Thoracic aorta (tissue), 2 donors: ENCODE measurements at regions not wholly inside any gene's neighbourhood (a gene's known extent, or its start where the extent isn't known, plus 50 kb on each side); places are given as distances from the start of the nearest gene placed in this dataset.

Experiments
- ATAC-seq: fragments of 150-250 bp; one replicate; pipeline ENCODE4 v1.8.0; 2017; ENCODE audit warnings: low read depth; ENCODE audit not compliant: insufficient number of reproducible peaks, low FRiP score
- DNase-seq: peaks from one replicate; pipeline ENCODE4 v3.0.0-alpha.2; 2020; ENCODE audit warnings: low spot score
- H3K27ac ChIP-seq, 2 donors: fragments of 200-600 bp; sonication (generic); 1 replicate in 1 of 2; 2 replicates in 1 of 2; pipeline ENCODE4 v1.5.1; 2016; ENCODE audit warnings: mild to moderate bottlenecking in 2 of 2, moderate library complexity in 2 of 2
- H3K27me3 ChIP-seq: fragments of 200-600 bp; sonication (generic); replicated peaks from 2 replicates; pipeline ENCODE4 v1.6.0; 2016; ENCODE audit warnings: mild to moderate bottlenecking; ENCODE audit not compliant: insufficient read depth
- H3K36me3 ChIP-seq: fragments of 200-600 bp; sonication (generic); one replicate; pipeline ENCODE4 v1.5.1; 2016
- H3K4me1 ChIP-seq, 2 donors: fragments of 200-600 bp; sonication (generic); 1 replicate in 1 of 2; 2 replicates in 1 of 2; pipeline versions ENCODE4 v1.5.1 to v1.6.0; 2016; ENCODE audit warnings: low read depth in 2 of 2, mild to moderate bottlenecking in 1 of 2; ENCODE audit not compliant: control insufficient read depth in 1 of 2
- H3K4me3 ChIP-seq: fragments of 200-600 bp; sonication (generic); 2 replicates; pipeline ENCODE4 v1.5.1; 2016; ENCODE audit warnings: mild to moderate bottlenecking
- H3K9me3 ChIP-seq: fragments of 200-600 bp; sonication (generic); 2 replicates; pipeline ENCODE4 v1.5.1; 2016
- TF ChIP-seq, protein P1 (sequence below): fragments of 200-600 bp; sonication (generic); IDR thresholded peaks from one replicate; pipeline ENCODE4 v1.5.1; 2019; ENCODE audit warnings: antibody characterized with exemption

DNA sequence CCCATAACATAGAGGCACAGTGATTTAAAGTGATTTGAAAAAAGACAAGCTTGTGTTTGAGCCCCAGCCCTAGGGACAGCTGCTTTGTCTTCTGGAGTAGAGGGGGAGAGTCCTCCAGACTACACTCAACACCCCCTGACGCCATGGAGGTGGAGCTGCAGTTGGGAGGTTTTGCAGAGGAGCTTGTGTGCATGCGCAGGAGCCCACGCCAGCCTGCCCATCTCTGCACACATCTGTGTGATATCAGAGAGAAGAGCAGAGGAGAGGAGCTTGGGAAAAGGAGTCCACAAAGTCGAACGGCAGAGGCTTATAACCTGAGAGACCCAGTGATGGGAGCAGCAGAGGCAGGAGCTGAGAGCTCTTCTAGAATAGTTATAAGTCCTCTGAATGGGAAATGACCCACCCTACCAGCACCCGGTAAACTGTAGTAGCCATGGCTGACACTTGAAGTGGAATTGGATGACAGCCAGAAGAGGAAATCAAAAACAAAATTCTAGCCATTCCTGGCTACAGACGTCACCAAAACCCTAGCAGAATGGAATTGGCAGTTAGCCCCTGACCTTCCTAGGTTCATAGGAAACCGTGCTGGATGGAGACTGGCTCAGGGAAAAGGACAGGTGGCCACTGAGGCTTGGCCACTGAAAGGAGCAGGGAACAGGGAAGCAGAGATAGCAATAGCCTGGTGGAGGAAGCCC lies 185.1 kb upstream of the VASH1 start:
- Histone ChIP-seq H3K27me3 (no peaks in the 10 kb centered on the region), H3K36me3 (no peaks in the 10 kb centered on the region), H3K9me3 (no peaks in the 10 kb centered on the region), H3K27ac (no peak overlapping the region), H3K4me1 (peaks cover 0 to 5% of the 10 kb centered on the region in 2 donors), H3K4me3 (no peak overlapping the region)
- DNase-seq: no peak
- no peak for ATAC-seq
- TF ChIP-seq, protein P1, sequence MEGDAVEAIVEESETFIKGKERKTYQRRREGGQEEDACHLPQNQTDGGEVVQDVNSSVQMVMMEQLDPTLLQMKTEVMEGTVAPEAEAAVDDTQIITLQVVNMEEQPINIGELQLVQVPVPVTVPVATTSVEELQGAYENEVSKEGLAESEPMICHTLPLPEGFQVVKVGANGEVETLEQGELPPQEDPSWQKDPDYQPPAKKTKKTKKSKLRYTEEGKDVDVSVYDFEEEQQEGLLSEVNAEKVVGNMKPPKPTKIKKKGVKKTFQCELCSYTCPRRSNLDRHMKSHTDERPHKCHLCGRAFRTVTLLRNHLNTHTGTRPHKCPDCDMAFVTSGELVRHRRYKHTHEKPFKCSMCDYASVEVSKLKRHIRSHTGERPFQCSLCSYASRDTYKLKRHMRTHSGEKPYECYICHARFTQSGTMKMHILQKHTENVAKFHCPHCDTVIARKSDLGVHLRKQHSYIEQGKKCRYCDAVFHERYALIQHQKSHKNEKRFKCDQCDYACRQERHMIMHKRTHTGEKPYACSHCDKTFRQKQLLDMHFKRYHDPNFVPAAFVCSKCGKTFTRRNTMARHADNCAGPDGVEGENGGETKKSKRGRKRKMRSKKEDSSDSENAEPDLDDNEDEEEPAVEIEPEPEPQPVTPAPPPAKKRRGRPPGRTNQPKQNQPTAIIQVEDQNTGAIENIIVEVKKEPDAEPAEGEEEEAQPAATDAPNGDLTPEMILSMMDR: no peak

DNA sequence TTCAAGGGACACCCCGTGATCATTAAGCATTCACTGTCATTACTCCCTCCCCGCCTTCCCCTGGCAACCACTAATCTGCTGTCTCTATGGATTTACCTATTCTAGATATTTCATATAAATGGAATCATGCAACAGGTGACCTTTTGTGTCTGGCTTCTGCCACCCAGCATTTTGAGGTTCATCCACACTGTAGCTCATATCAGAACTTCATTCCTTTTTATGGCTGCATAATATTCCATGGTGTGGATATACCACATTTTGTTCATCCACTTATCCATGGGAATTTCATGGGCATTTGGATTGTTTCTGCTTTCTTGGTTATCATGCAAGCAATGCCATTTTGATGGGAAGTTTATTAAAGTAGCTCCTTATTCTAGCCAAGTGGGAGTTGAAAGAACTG lies 184.2 kb upstream of the VASH1 start:
- TF ChIP-seq, protein P1: no peak
- H3K36me3 ChIP-seq: no peaks in the 10 kb centered on the region
- DNase-seq (no peak), ATAC-seq (no peak)
- H3K27ac ChIP-seq: no peak overlapping the region
- H3K4me1 ChIP-seq: peaks cover 0 to 5% of the 10 kb centered on the region in 2 donors
- H3K27me3 ChIP-seq: no peaks in the 10 kb centered on the region
- H3K9me3 ChIP-seq: no peaks in the 10 kb centered on the region
- no peak overlapping the region for H3K4me3 ChIP-seq

DNA sequence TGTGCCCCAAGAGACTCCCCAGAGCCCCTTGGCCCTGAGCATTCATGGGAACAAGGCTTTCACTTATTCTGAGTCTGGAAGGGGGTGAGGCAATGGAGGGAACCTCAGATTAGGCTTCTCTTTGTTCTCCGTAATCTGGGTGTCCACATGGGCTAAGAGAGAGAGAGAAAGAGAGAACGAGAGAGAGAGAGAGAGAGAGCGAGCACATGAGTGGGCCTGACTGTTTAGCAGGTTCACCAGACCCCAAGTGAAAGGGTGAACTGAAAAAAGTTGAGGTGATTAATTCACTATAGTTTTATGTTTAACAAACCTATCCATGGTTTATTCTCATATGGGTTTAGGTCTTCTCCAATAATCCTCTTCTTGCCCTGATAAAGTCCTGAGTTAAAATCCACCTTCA lies 183.4 kb upstream of the VASH1 start:
- no peak overlapping the region for H3K27ac ChIP-seq
- H3K27me3 ChIP-seq: no peaks in the 10 kb centered on the region
- H3K4me1 ChIP-seq: peaks cover 0 to 5% of the 10 kb centered on the region in 2 donors
- H3K9me3 ChIP-seq: no peaks in the 10 kb centered on the region
- no peak for ATAC-seq
- no peak overlapping the region for H3K4me3 ChIP-seq
- H3K36me3 ChIP-seq: no peaks in the 10 kb centered on the region
- no peak for DNase-seq
- TF ChIP-seq, protein P1: no peak

DNA sequence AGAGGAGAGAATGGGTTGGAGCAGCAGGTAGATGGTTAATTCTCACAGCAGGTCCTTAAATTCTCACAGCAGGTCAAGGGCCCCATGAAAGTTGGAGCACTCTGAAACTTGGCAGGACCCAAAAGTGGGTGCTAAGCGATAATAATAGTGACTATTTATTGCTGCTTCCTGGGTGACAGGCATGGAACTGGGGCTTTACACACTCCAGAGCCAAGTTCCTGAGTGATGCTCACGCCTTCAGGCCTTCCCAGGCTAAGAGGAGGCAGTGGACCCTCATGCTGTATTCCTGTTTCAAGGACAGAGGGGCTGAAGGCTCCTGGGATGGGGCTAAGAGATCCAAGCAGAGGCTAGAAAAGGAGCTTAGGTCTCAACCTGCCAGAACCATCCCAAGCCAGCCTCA lies 180.9 kb upstream of the VASH1 start:
- Histone ChIP-seq H3K9me3 (no peaks in the 10 kb centered on the region), H3K4me1 (peaks cover 0 to 8% of the 10 kb centered on the region in 2 donors), H3K27me3 (no peaks in the 10 kb centered on the region), H3K36me3 (no peaks in the 10 kb centered on the region), H3K4me3 (no peak overlapping the region), H3K27ac (no peak overlapping the region)
- ATAC-seq: no peak
- no peak for DNase-seq
- TF ChIP-seq, protein P1: no peak

DNA sequence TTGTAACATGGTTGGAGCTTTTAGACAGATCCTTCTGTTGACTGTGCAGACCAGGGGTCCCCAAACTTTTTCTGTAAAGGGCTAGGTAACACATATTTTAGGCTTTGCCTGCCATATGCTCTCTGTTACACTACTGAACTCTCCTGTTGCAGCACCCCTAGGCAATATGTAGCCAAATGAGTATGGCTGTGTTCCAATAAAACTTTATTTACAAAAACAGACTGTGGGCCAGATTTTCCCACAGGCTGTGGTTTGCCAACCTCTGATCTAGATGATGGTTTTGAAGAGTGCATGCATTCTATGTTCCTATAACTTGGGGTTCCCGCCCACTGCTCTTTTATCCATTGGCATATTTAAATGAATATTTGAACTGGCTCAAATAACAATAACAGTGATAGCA lies 180.3 kb upstream of the VASH1 start:
- Histone ChIP-seq H3K27ac (no peak overlapping the region), H3K36me3 (no peaks in the 10 kb centered on the region), H3K9me3 (no peaks in the 10 kb centered on the region), H3K4me3 (no peak overlapping the region), H3K4me1 (peaks cover 3 to 8% of the 10 kb centered on the region in 2 donors), H3K27me3 (no peaks in the 10 kb centered on the region)
- DNase-seq (no peak), ATAC-seq (no peak)
- TF ChIP-seq, protein P1: no peak
